ENCODE measurements at regions not wholly inside any gene's neighbourhood (a gene's known extent, or its start where the extent isn't known, plus 50 kb on each side); places are given as distances from the start of the nearest gene placed in this dataset.
"Not testable (repeated sequence)": the region's sequence is repeated elsewhere in the genome, so short reads cannot be mapped to it uniquely, and the experiment has no call there.

DNA sequence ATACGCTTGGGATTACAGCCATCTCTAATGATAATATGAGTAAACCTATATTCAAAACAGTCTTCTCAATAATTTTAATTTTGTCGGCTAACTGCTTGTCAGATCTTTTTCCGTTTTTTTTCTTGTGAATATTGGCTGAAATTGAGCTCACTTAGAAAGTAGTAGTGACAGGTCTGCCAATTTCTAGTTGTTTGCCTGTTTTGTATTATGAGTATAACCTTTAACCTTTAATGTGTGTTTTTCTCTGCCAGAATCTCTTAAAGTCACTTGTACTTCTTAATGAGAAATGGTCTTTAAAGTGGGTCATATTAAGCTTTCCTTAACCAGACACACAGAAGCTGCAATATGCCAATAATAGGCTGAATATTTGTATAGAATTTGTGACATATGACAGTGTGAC is 511.0 kb downstream of the CSNK1G3 start:
- DNase-seq (ENCODE audit: low read depth in 1 of 2, low spot score in 1 of 2), result no peak
- in situ Hi-C loops (cut with HindIII; ENCODE audit: low pct_unique_long_range_greater_than_20kb, low sequenced_read_pairs), result no loop called here
- TF ChIP-seq JUND (IDR thresholded peaks at IDR 0.05; ENCODE audit: low read depth), result no peak

GRCh38 chr5:124021776-124022175 is 509.8 kb downstream of the CSNK1G3 start:
- no peak for DNase-seq (ENCODE audit: low read depth in 1 of 2, low spot score in 1 of 2)
- in situ Hi-C loops (cut with HindIII; ENCODE audit: low pct_unique_long_range_greater_than_20kb, low sequenced_read_pairs), result no loop called here
- TF ChIP-seq JUND (IDR thresholded peaks at IDR 0.05; ENCODE audit: low read depth), result no peak

GRCh38 chr5:124021066-124021641 is 509.2 kb downstream of the CSNK1G3 start:
- in situ Hi-C loops (cut with HindIII; ENCODE audit: low pct_unique_long_range_greater_than_20kb, low sequenced_read_pairs), result no loop called here
- TF ChIP-seq JUND (IDR thresholded peaks at IDR 0.05; ENCODE audit: low read depth), result no peak
- DNase-seq (ENCODE audit: low read depth in 1 of 2, low spot score in 1 of 2), result no peak

- in situ Hi-C loops (cut with HindIII; ENCODE audit: low pct_unique_long_range_greater_than_20kb, low sequenced_read_pairs), result not testable (repeated sequence)
Measured at GRCh38 chr5:124017321-124017720, 505.3 kb downstream of the CSNK1G3 start.

GRCh38 chr5:124007675-124008398 is 495.9 kb downstream of the CSNK1G3 start:
- in situ Hi-C loops (cut with HindIII; ENCODE audit: low pct_unique_long_range_greater_than_20kb, low sequenced_read_pairs), result no loop called here
- no peak for TF ChIP-seq JUND (IDR thresholded peaks at IDR 0.05; ENCODE audit: low read depth)
- DNase-seq (ENCODE audit: low read depth in 1 of 2, low spot score in 1 of 2), result no peak

More at GRCh38 chr5:124017321-124017720, 505.3 kb downstream of the CSNK1G3 start:
- DNase-seq (ENCODE audit: low read depth in 1 of 2, low spot score in 1 of 2), result not testable (repeated sequence)

GRCh38 chr5:124001036-124001615 is 489.1 kb downstream of the CSNK1G3 start:
- in situ Hi-C loops (cut with HindIII; ENCODE audit: low pct_unique_long_range_greater_than_20kb, low sequenced_read_pairs), result no loop called here
- no peak for TF ChIP-seq JUND (IDR thresholded peaks at IDR 0.05; ENCODE audit: low read depth)
- DNase-seq (ENCODE audit: low read depth in 1 of 2, low spot score in 1 of 2), result no peak

- no peak for DNase-seq (ENCODE audit: low read depth in 1 of 2, low spot score in 1 of 2)
- in situ Hi-C loops (cut with HindIII; ENCODE audit: low pct_unique_long_range_greater_than_20kb, low sequenced_read_pairs), result no loop called here
- TF ChIP-seq JUND (IDR thresholded peaks at IDR 0.05; ENCODE audit: low read depth), result no peak
Measured at GRCh38 chr5:124000538-124000937, 488.6 kb downstream of the CSNK1G3 start.

DNA sequence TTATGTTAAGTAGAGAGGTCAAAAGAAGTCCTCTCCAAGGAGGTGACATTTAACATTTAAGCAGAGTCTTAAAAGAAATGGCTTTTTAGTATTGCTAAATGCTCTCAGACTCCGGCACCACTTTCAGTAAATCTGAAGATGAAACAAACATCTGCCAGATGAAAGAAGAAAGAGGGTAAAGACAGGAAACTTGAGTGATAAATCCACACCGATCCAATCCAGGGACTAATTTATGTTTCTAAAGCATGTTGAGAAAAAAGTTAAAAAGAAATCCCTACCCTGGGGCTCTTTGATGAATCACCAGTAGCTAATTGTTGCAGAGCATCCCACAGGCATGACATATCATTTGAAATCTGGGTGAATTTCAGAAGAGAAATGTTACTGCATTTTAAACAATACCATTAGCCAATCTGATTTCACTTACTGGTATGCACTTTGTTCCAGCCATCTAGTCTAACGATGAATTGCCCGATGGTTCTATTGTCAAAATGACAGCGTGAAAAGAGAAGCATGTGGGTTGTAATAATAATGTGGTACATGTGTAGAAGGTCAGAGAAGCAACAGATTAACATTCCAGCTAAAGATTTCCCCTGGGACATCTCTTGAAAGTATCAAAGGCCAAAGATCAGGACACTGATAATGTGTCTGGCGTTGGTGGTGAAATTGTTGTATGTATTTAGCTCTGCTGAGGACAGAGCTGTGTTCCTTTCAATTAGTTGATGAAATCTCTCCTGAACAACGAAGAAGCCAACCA is 485.7 kb downstream of the CSNK1G3 start:
- in situ Hi-C loops (cut with HindIII; ENCODE audit: low pct_unique_long_range_greater_than_20kb, low sequenced_read_pairs), result no loop called here
- peak in 1 of 2 experiments; percentile 13 for DNase-seq (ENCODE audit: low read depth in 1 of 2, low spot score in 1 of 2)
- TF ChIP-seq JUND (IDR thresholded peaks at IDR 0.05; ENCODE audit: low read depth), result no peak

DNA sequence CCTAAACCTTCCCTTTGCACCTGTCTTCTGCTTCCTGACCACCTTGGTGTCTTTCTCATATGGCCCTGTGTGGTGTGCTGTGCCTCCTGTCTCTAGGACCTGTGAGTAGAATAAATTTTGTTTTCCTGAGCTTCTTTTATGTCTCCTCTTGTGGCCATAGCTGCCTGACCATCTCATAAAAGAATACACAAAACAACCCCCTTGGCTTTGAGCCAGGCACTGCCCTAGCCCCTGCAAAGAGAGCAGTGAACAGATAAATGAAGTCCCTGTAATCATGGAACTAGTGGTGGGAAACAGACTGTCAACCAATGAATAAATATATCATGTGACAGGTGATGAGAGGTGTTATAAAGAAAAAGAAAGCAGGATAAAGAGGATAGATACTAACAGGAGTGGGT is 485.1 kb downstream of the CSNK1G3 start:
- in situ Hi-C loops (cut with HindIII; ENCODE audit: low pct_unique_long_range_greater_than_20kb, low sequenced_read_pairs), result no loop called here
- DNase-seq (ENCODE audit: low read depth in 1 of 2, low spot score in 1 of 2), result no peak
- no peak for TF ChIP-seq JUND (IDR thresholded peaks at IDR 0.05; ENCODE audit: low read depth)

DNA sequence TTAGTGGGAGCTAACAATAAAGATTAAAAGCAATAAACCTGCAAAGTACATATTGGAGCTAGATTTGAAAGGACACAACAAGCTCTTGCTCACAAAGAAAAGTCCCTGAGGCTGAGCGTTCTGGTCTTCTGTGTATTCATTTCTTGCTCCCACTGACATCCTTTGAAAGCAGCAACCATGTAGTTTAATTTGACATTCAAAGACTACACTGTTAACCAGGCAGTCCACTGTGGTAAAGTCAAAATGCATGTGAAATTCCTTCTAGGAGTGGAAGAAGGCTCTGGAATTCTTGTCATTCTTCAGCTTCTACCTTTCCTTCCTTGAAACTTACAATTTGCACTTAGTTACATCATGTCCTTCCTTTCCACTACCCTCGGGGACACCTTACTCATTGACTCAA is 480.7 kb downstream of the CSNK1G3 start:
- no peak for TF ChIP-seq JUND (IDR thresholded peaks at IDR 0.05; ENCODE audit: low read depth)
- in situ Hi-C loops (cut with HindIII; ENCODE audit: low pct_unique_long_range_greater_than_20kb, low sequenced_read_pairs), result no loop called here
- peak in 1 of 2 experiments; percentile 7 for DNase-seq (ENCODE audit: low read depth in 1 of 2, low spot score in 1 of 2)

GRCh38 chr5:123987956-123988355 is 476.0 kb downstream of the CSNK1G3 start:
- no peak for DNase-seq (ENCODE audit: low read depth in 1 of 2, low spot score in 1 of 2)
- in situ Hi-C loops (cut with HindIII; ENCODE audit: low pct_unique_long_range_greater_than_20kb, low sequenced_read_pairs), result no loop called here
- TF ChIP-seq JUND (IDR thresholded peaks at IDR 0.05; ENCODE audit: low read depth), result no peak

- DNase-seq (ENCODE audit: low read depth in 1 of 2, low spot score in 1 of 2), result no peak
- in situ Hi-C loops (cut with HindIII; ENCODE audit: low pct_unique_long_range_greater_than_20kb, low sequenced_read_pairs), result no loop called here
Measured at GRCh38 chr5:123976379-123977033, 464.5 kb downstream of the CSNK1G3 start.

GRCh38 chr5:123975521-123975920 is 463.5 kb downstream of the CSNK1G3 start:
- in situ Hi-C loops (cut with HindIII; ENCODE audit: low pct_unique_long_range_greater_than_20kb, low sequenced_read_pairs); DNase-seq (ENCODE audit: low read depth in 1 of 2, low spot score in 1 of 2): not testable (repeated sequence)

More at GRCh38 chr5:123976379-123977033, 464.5 kb downstream of the CSNK1G3 start:
- no peak for TF ChIP-seq JUND (IDR thresholded peaks at IDR 0.05; ENCODE audit: low read depth)

Measured in T47D (cell line).